IMR-90 (cell line): ENCODE measurements at regions not wholly inside any gene's neighbourhood (a gene's known extent, or its start where the extent isn't known, plus 50 kb on each side); places are given as distances from the start of the nearest gene placed in this dataset.

Source experiments
- ATAC-seq: fragments of 200-7000 bp; cut with Tn5 transposase; 2 replicates; pipeline ENCODE4 v1.9.1; 2020; ENCODE audit warnings: low read depth, mild to moderate bottlenecking, moderate library complexity
- BruUV-seq: library from RNA; stranded (reverse); fragments of 400-500 nt; replicated peaks from 2 replicates; lab custom pipeline; 2021; lab: Mats Ljungman, UMichigan
- CTCF ChIA-PET: fragments of 300-600 bp; formaldehyde crosslinking; extraction: SDS; loops from one replicate; lab custom pipeline; 2021; ENCODE audit warnings: antibody characterized with exemption; lab: Yijun Ruan, JAX
- POLR2A ChIA-PET: fragments of 300-600 bp; sonication (Branson Sonifier 250); formaldehyde crosslinking; loops from one replicate; lab custom pipeline; 2022; ENCODE audit warnings: antibody characterized with exemption; ENCODE audit not compliant: unreplicated experiment; lab: Charles Lee
- DNase-seq: peaks from one replicate; pipeline ENCODE4 v3.0.0; 2013
- H2AFZ ChIP-seq: replicated peaks from 2 replicates; pipeline ENCODE3; 2013; ENCODE audit warnings: low read length, mild to moderate bottlenecking; ENCODE audit not compliant: poor library complexity
- H2AK5ac ChIP-seq: 2 replicates; pipeline ENCODE4 v1.6.1; 2013; ENCODE audit warnings: low read depth, low read length, inconsistent platforms
- H2AK9ac ChIP-seq: replicated peaks from 2 replicates; pipeline ENCODE3; 2013; ENCODE audit warnings: mild to moderate bottlenecking, low read depth, low read length, moderate library complexity; ENCODE audit not compliant: poor library complexity
- H2BK120ac ChIP-seq: 2 replicates; pipeline ENCODE4 v1.6.1; 2013; ENCODE audit warnings: low read depth, low read length, inconsistent platforms
- H2BK15ac ChIP-seq: 3 replicates; pipeline ENCODE4 v1.6.1; 2013; ENCODE audit warnings: low read depth, low read length, inconsistent platforms
- H2BK20ac ChIP-seq: 2 replicates; pipeline ENCODE4 v1.6.1; 2013; ENCODE audit warnings: low read depth, mild to moderate bottlenecking, inconsistent platforms, low read length, moderate library complexity
- H2BK5ac ChIP-seq: 2 replicates; pipeline ENCODE4 v1.6.1; 2013; ENCODE audit warnings: mild to moderate bottlenecking, low read depth, low read length, inconsistent platforms; ENCODE audit not compliant: poor library complexity, severe bottlenecking
- H3K14ac ChIP-seq: replicated peaks from 2 replicates; pipeline ENCODE4 v1.6.1; 2013; ENCODE audit warnings: low read depth, low read length, inconsistent platforms
- H3K18ac ChIP-seq: 2 replicates; pipeline ENCODE4 v1.6.1; 2013; ENCODE audit warnings: low read depth, low read length, control low read depth
- H3K23ac ChIP-seq: 2 replicates; pipeline ENCODE4 v1.6.1; 2013; ENCODE audit warnings: low read depth, low read length, inconsistent platforms
- H3K27ac ChIP-seq: 2 replicates; pipeline ENCODE4 v1.5.1; 2013; ENCODE audit warnings: mild to moderate bottlenecking, control low read depth, low read length; ENCODE audit not compliant: insufficient read depth
- H3K27me3 ChIP-seq: 2 replicates; pipeline ENCODE4 v1.6.1; 2013; ENCODE audit warnings: low read length; ENCODE audit not compliant: control insufficient read depth, insufficient read depth
- H3K36me3 ChIP-seq: 2 replicates; pipeline ENCODE4 v1.6.1; 2013; ENCODE audit warnings: low read length, mixed read lengths; ENCODE audit not compliant: control insufficient read depth, insufficient read depth
- H3K4ac ChIP-seq: 2 replicates; pipeline ENCODE4 v1.6.1; 2013; ENCODE audit warnings: low read depth, low read length, inconsistent platforms
- H3K4me1 ChIP-seq: 2 replicates; pipeline ENCODE4 v1.6.1; 2013; ENCODE audit warnings: low read length, mixed read lengths; ENCODE audit not compliant: control insufficient read depth, insufficient read depth
- H3K4me2 ChIP-seq: 2 replicates; pipeline ENCODE4 v1.6.1; 2013; ENCODE audit warnings: low read depth, mild to moderate bottlenecking, control low read depth, low read length, moderate library complexity
- H3K4me3 ChIP-seq: 2 replicates; pipeline ENCODE4 v1.5.1; 2013; ENCODE audit warnings: low read depth, mild to moderate bottlenecking, control low read depth, low read length, moderate library complexity; ENCODE audit not compliant: insufficient read depth
- H3K56ac ChIP-seq: 2 replicates; pipeline ENCODE4 v1.6.1; 2013; ENCODE audit warnings: low read length, inconsistent platforms; ENCODE audit not compliant: insufficient read depth; ENCODE audit errors: extremely low read depth
- H3K79me1 ChIP-seq, 2 experiments: 2 replicates each; pipeline ENCODE4 v1.6.1; 2013; ENCODE audit warnings: low read length in 2 of 2, inconsistent platforms in 1 of 2, low read depth in 1 of 2
- H3K9ac ChIP-seq: 2 replicates; pipeline ENCODE4 v1.6.1; 2013; ENCODE audit warnings: low read depth, low read length, control low read depth
- H3K9me1 ChIP-seq: 2 replicates; pipeline ENCODE4 v1.6.1; 2013; ENCODE audit warnings: low read length, inconsistent platforms; ENCODE audit not compliant: insufficient read depth
- H3K9me3 ChIP-seq: 2 replicates; pipeline ENCODE4 v1.6.1; 2013; ENCODE audit warnings: low read length; ENCODE audit not compliant: control insufficient read depth, insufficient read depth
- H4K20me1 ChIP-seq: 2 replicates; pipeline ENCODE4 v1.6.1; 2013; ENCODE audit warnings: low read length, inconsistent platforms; ENCODE audit not compliant: insufficient read depth
- H4K5ac ChIP-seq: 2 replicates; pipeline ENCODE4 v1.6.1; 2013; ENCODE audit warnings: mild to moderate bottlenecking, low read depth, low read length, control low read depth
- H4K8ac ChIP-seq, 2 experiments: 2 replicates each; pipeline ENCODE4 v1.6.1; 2013; ENCODE audit warnings: low read depth in 2 of 2, low read length in 2 of 2, control low read depth in 1 of 2, inconsistent platforms in 1 of 2
- H4K91ac ChIP-seq: 2 replicates; pipeline ENCODE4 v1.6.1; 2013; ENCODE audit warnings: low read depth, low read length, inconsistent platforms; ENCODE audit not compliant: insufficient read depth
- BHLHE40 ChIP-seq: fragments of 150-350 bp; IDR thresholded peaks from 2 replicates; pipeline ENCODE4 v1.6.1; 2016; ENCODE audit warnings: mild to moderate bottlenecking, low read depth, low read length
- CEBPB ChIP-seq: IDR thresholded peaks from 2 replicates; pipeline ENCODE4 v1.6.1; 2012; ENCODE audit warnings: low read depth, low read length, improper control_type of control experiment
- CHD1 ChIP-seq: IDR thresholded peaks from 2 replicates; pipeline ENCODE4 v1.6.1; 2012; ENCODE audit warnings: low read depth, low read length, improper control_type of control experiment
- FOS ChIP-seq: fragments of 150-350 bp; IDR thresholded peaks from 2 replicates; pipeline ENCODE4 v1.6.1; 2016; ENCODE audit warnings: low read depth, low read length
- MAFK ChIP-seq: IDR thresholded peaks from 2 replicates; pipeline ENCODE4 v1.6.1; 2012; ENCODE audit warnings: low read depth, low read length, improper control_type of control experiment
- MAZ ChIP-seq: IDR thresholded peaks from 2 replicates; pipeline ENCODE4 v1.6.1; 2012; ENCODE audit warnings: low read depth, mild to moderate bottlenecking, low read length, improper control_type of control experiment, moderate library complexity, borderline replicate concordance
- MXI1 ChIP-seq: IDR thresholded peaks from 2 replicates; pipeline ENCODE4 v1.6.1; 2012; ENCODE audit warnings: low read depth, mild to moderate bottlenecking, low read length, moderate library complexity, borderline replicate concordance
- NFE2L2 ChIP-seq: fragments of 150-350 bp; IDR thresholded peaks from 2 replicates; pipeline ENCODE4 v1.6.1; 2016; ENCODE audit warnings: low read depth, mild to moderate bottlenecking, low read length
- POLR2A ChIP-seq: IDR thresholded peaks from 2 replicates; pipeline ENCODE4 v1.6.1; 2012; ENCODE audit warnings: mild to moderate bottlenecking, low read depth, low read length
- RAD21 ChIP-seq: IDR thresholded peaks from 2 replicates; pipeline ENCODE4 v1.6.1; 2012; ENCODE audit warnings: low read length, improper control_type of control experiment
- RCOR1 ChIP-seq: IDR thresholded peaks from 2 replicates; pipeline ENCODE4 v1.6.1; 2012; ENCODE audit warnings: mild to moderate bottlenecking, low read length, improper control_type of control experiment; ENCODE audit not compliant: insufficient replicate concordance
- RFX5 ChIP-seq: IDR thresholded peaks from 2 replicates; pipeline ENCODE4 v1.8.0; 2012; ENCODE audit warnings: low read depth, mild to moderate bottlenecking, low read length, moderate library complexity
- SMC3 ChIP-seq: fragments of 150-350 bp; IDR thresholded peaks from 2 replicates; pipeline ENCODE4 v1.6.1; 2016; ENCODE audit warnings: low read depth, mild to moderate bottlenecking, antibody characterized with exemption, low read length, moderate library complexity
- WGBS, 2 experiments: methylation state at CpG; one replicate each; pipeline versions ENCODE4 v1.1.5 to v1.1.7; 2013; ENCODE audit warnings: missing lambda C conversion rate in 2 of 2; ENCODE audit not compliant: insufficient read length in 1 of 2; ENCODE audit errors: extremely low coverage in 2 of 2; 5-methylcytosine and 5-hydroxymethylcytosine counted together
- dilution Hi-C: fragments of 300-500 bp; cut with HindIII; formaldehyde crosslinking; loops from one replicate; pipeline ENCODE4 v1.14.3; 2018; ENCODE audit warnings: low sequenced_read_pairs; ENCODE audit not compliant: unreplicated experiment
- in situ Hi-C: fragments of 300-500 bp; cut with MboI; formaldehyde crosslinking; loops from 3 replicates; pipeline ENCODE4 v1.14.3; 2019; ENCODE audit warnings: low sequenced_read_pairs, inconsistent platforms, mixed read lengths
- intact Hi-C: fragments of 100-400 bp; cut with micrococcal nuclease; formaldehyde crosslinking; loops from 2 replicates; pipeline ENCODE4 v1.10.0; 2022
- TF ChIP-seq, protein P1 (sequence below): conservative IDR thresholded peaks from 2 replicates; pipeline ENCODE4 v1.5.1; 2012; ENCODE audit warnings: mild to moderate bottlenecking, low read depth, low read length, improper control_type of control experiment
- TF ChIP-seq, protein P2 (sequence below): fragments of 150-350 bp; IDR thresholded peaks from 2 replicates; pipeline ENCODE4 v1.6.1; 2017; ENCODE audit warnings: mild to moderate bottlenecking, antibody characterized with exemption, low read length, low read depth
- TF ChIP-seq, protein P3 (sequence below): fragments of 150-350 bp; IDR thresholded peaks from 2 replicates; pipeline ENCODE4 v1.6.1; 2016; ENCODE audit warnings: low read depth, mild to moderate bottlenecking, low read length, moderate library complexity, borderline replicate concordance

DNA sequence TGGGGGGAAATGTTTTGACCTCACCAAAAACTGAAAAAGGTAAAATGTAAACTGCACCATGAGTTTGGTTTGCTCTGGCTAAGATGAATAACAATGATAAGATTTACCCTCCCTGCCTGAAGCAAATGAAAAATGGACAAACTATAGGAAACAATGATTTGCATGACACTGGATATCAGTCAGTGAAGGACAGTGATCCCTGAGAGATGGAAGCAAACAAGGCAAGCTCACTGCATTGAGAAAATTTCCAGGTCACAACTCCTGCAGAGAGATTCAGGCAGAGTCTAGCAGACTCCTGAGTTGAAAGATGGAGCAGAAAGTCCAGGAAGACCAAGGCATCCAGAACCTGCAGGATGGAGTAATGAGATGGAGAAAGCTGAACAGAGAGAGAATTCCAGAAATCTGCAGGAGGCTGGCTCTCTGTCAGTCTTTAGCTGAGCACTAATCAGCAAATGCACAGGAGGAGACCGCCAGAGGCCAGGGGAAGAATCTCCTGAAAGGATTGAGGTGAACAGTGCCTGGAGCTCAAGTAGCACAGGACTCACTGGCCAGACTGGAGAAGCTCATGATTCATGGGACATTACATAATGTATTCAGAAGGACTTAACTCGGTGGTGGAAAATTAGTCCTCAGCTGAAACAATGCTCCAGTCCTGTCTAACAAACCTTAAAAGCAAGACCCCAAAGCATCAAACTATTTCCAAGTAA is 51.2 kb upstream of the PALS2 start:
- H4K20me1 ChIP-seq, result no peaks in the 10 kb centered on the region
- no peaks in the 10 kb centered on the region for H3K9me1 ChIP-seq
- H3K79me1 ChIP-seq, result no peaks in the 10 kb centered on the region
- no peak overlapping the region for H3K4me2 ChIP-seq
- H3K4me1 ChIP-seq, result no peaks in the 10 kb centered on the region
- no peaks in the 10 kb centered on the region; the same call in 1 of the 2 replicates for H3K27me3 ChIP-seq
- H2BK15ac ChIP-seq, result no peak overlapping the region
- no peak for TF ChIP-seq MAZ
- TF ChIP-seq MXI1, result no peak
- TF ChIP-seq NFE2L2, result no peak
- no peak for TF ChIP-seq RFX5
- no peak for TF ChIP-seq RCOR1
- no peak for TF ChIP-seq CHD1
- TF ChIP-seq FOS, result no peak
- TF ChIP-seq POLR2A, result no peak
- TF ChIP-seq BHLHE40, result no peak
- no peak for TF ChIP-seq RAD21
- TF ChIP-seq, protein P1, sequence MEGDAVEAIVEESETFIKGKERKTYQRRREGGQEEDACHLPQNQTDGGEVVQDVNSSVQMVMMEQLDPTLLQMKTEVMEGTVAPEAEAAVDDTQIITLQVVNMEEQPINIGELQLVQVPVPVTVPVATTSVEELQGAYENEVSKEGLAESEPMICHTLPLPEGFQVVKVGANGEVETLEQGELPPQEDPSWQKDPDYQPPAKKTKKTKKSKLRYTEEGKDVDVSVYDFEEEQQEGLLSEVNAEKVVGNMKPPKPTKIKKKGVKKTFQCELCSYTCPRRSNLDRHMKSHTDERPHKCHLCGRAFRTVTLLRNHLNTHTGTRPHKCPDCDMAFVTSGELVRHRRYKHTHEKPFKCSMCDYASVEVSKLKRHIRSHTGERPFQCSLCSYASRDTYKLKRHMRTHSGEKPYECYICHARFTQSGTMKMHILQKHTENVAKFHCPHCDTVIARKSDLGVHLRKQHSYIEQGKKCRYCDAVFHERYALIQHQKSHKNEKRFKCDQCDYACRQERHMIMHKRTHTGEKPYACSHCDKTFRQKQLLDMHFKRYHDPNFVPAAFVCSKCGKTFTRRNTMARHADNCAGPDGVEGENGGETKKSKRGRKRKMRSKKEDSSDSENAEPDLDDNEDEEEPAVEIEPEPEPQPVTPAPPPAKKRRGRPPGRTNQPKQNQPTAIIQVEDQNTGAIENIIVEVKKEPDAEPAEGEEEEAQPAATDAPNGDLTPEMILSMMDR, result no peak
- TF ChIP-seq SMC3, result no peak
- TF ChIP-seq, protein P2, sequence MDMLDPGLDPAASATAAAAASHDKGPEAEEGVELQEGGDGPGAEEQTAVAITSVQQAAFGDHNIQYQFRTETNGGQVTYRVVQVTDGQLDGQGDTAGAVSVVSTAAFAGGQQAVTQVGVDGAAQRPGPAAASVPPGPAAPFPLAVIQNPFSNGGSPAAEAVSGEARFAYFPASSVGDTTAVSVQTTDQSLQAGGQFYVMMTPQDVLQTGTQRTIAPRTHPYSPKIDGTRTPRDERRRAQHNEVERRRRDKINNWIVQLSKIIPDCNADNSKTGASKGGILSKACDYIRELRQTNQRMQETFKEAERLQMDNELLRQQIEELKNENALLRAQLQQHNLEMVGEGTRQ, result no peak
- no peak for TF ChIP-seq MAFK
- TF ChIP-seq, protein P3, sequence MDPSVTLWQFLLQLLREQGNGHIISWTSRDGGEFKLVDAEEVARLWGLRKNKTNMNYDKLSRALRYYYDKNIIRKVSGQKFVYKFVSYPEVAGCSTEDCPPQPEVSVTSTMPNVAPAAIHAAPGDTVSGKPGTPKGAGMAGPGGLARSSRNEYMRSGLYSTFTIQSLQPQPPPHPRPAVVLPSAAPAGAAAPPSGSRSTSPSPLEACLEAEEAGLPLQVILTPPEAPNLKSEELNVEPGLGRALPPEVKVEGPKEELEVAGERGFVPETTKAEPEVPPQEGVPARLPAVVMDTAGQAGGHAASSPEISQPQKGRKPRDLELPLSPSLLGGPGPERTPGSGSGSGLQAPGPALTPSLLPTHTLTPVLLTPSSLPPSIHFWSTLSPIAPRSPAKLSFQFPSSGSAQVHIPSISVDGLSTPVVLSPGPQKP, result no peak
- TF ChIP-seq CEBPB, result no peak
- intact Hi-C loops, result no loop called here
- H2AK9ac ChIP-seq, result no peak overlapping the region
- no peak overlapping the region for H3K18ac ChIP-seq
- no peaks in the 10 kb centered on the region for H3K36me3 ChIP-seq
- H2AFZ ChIP-seq, result no peak overlapping the region
- POLR2A ChIA-PET, result no interaction called here
- 20% methylated on average over 2 of the region's 2 CpGs; no CpG with 5 or more reads in 1 of the 2 experiments for WGBS, 2 experiments
- H3K4me3 ChIP-seq, result no peak overlapping the region
- no peak overlapping the region for H4K91ac ChIP-seq
- no peak overlapping the region for H2BK5ac ChIP-seq
- no peak overlapping the region for H3K9ac ChIP-seq
- H4K8ac ChIP-seq, result no peak overlapping the region
- CTCF ChIA-PET, result no interaction called here
- no peaks in the 10 kb centered on the region for H3K9me3 ChIP-seq
- H3K27ac ChIP-seq, result no peak overlapping the region
- ATAC-seq, result no peak
- no peak overlapping the region for H3K23ac ChIP-seq
- no peak overlapping the region for H3K4ac ChIP-seq
- DNase-seq, result no peak
- no peak overlapping the region for H3K56ac ChIP-seq
- no peak overlapping the region for H2AK5ac ChIP-seq
- dilution Hi-C loops, result no loop called here
- in situ Hi-C loops, result no loop called here
- no peak overlapping the region for H4K5ac ChIP-seq
- H2BK20ac ChIP-seq, result no peak overlapping the region
- no peak overlapping the region for H3K14ac ChIP-seq
- BruUV-seq, result no TSS peak
- no peak overlapping the region for H2BK120ac ChIP-seq
